ENCODE measurements at regions not wholly inside any gene's neighbourhood (a gene's known extent, or its start where the extent isn't known, plus 50 kb on each side); places are given as distances from the start of the nearest gene placed in this dataset.

- TF ChIP-seq CTCF (conservative IDR thresholded peaks at IDR 0.05): no peak
- Mint-ChIP-seq H3K36me3 (ENCODE audit: low read depth) (no peaks in the 10 kb centered on the region), H3K4me3 (no peak overlapping the region), H3K4me1 (no peaks in the 10 kb centered on the region), H3K27ac (ENCODE audit: unreplicated experiment) (no peak overlapping the region), H3K9me3 (peaks cover 2% of the 10 kb centered on the region), H3K27me3 (ENCODE audit: low read depth) (no peaks in the 10 kb centered on the region)
- DNase-seq (ENCODE audit: low read depth, low spot score): no peak
These were observed 677.5 kb upstream of the FSHR start for GRCh38 chr2:49831698-49832367.

- Mint-ChIP-seq H3K27me3 (ENCODE audit: low read depth) (no peaks in the 10 kb centered on the region), H3K36me3 (ENCODE audit: low read depth) (no peaks in the 10 kb centered on the region), H3K9me3 (peaks cover 5% of the 10 kb centered on the region), H3K4me1 (no peaks in the 10 kb centered on the region), H3K27ac (ENCODE audit: unreplicated experiment) (no peak overlapping the region), H3K4me3 (no peak overlapping the region)
- TF ChIP-seq CTCF (conservative IDR thresholded peaks at IDR 0.05): no peak
- DNase-seq (ENCODE audit: low read depth, low spot score): no peak
These were observed 676.5 kb upstream of the FSHR start for GRCh38 chr2:49830846-49831245.

GRCh38 chr2:49827366-49827765 lies 673.1 kb upstream of the FSHR start:
- peaks cover 5% of the 10 kb centered on the region for H3K36me3 Mint-ChIP-seq (ENCODE audit: low read depth)
- no peak overlapping the region for H3K27ac Mint-ChIP-seq (ENCODE audit: unreplicated experiment)
- no peaks in the 10 kb centered on the region for H3K27me3 Mint-ChIP-seq (ENCODE audit: low read depth)
- peaks cover 22% of the 10 kb centered on the region for H3K9me3 Mint-ChIP-seq
- no peak overlapping the region for H3K4me3 Mint-ChIP-seq
- no peak for DNase-seq (ENCODE audit: low read depth, low spot score)
- H3K4me1 Mint-ChIP-seq: no peaks in the 10 kb centered on the region
- no peak for TF ChIP-seq CTCF (conservative IDR thresholded peaks at IDR 0.05)

GRCh38 chr2:49813208-49813607 lies 658.9 kb upstream of the FSHR start:
- TF ChIP-seq CTCF (conservative IDR thresholded peaks at IDR 0.05): no peak
- Mint-ChIP-seq H3K27me3 (ENCODE audit: low read depth) (no peaks in the 10 kb centered on the region), H3K4me1 (peaks cover 25% of the 10 kb centered on the region), H3K36me3 (ENCODE audit: low read depth) (no peaks in the 10 kb centered on the region), H3K4me3 (no peak overlapping the region), H3K9me3 (no peaks in the 10 kb centered on the region), H3K27ac (ENCODE audit: unreplicated experiment) (no peak overlapping the region)
- DNase-seq (ENCODE audit: low read depth, low spot score): no peak

- Mint-ChIP-seq H3K9me3 (no peaks in the 10 kb centered on the region), H3K36me3 (ENCODE audit: low read depth) (no peaks in the 10 kb centered on the region), H3K27ac (ENCODE audit: unreplicated experiment) (peak overlapping the region; percentile 54), H3K4me1 (peaks cover 25% of the 10 kb centered on the region), H3K27me3 (ENCODE audit: low read depth) (no peaks in the 10 kb centered on the region), H3K4me3 (no peak overlapping the region)
- DNase-seq (ENCODE audit: low read depth, low spot score): no peak
- TF ChIP-seq CTCF (conservative IDR thresholded peaks at IDR 0.05): no peak
These were observed 658.4 kb upstream of the FSHR start for GRCh38 chr2:49812730-49813129.
